ENCODE measurements at regions not wholly inside any gene's neighbourhood (a gene's known extent, or its start where the extent isn't known, plus 50 kb on each side); places are given as distances from the start of the nearest gene placed in this dataset.

DNA sequence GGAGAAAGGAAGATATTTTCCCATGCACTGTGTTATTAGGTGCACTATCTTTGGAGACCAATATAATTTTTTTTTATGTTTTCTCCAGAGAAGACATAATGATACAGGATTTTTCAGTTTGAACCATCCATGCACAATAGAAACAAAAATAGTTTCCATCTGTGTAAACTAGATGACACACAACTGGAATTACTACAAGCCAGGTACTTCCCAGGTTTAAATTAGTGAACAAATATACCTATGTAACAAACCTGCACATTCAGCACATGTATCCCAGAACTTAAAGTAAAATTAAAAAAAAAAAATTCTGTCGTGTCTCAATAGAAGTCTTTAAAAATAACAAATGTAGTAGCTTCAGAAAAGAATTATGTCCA, 1616.8 kb upstream of the ACVR2A start:
- Histone ChIP-seq H3K14ac (ENCODE audit: low read length in 2 of 2) (no peak overlapping the region), H3K9me3 (ENCODE audit: control insufficient read depth, low read length) (no peaks in the 10 kb centered on the region), H3K79me1 (replicated peaks; ENCODE audit: low read length, poor library complexity, severe bottlenecking) (no peaks in the 10 kb centered on the region), H4K91ac (ENCODE audit: low read length) (no peak overlapping the region), H3K18ac (ENCODE audit: low read depth in 1 of 2, low read length in 2 of 2) (no peak overlapping the region), H3K4ac (ENCODE audit: low read depth in 1 of 2, low read length in 2 of 2) (no peak overlapping the region), H3K23ac (ENCODE audit: low read length in 2 of 2) (no peak overlapping the region), H4K8ac (ENCODE audit: low read length) (no peak overlapping the region), H3K27ac (ENCODE audit: low read length, poor library complexity, severe bottlenecking) (no peak overlapping the region), H3K4me2 (ENCODE audit: low read length, poor library complexity, severe bottlenecking) (no peak overlapping the region), H3K4me1 (ENCODE audit: control insufficient read depth, insufficient read depth, low read depth, low read length) (no peaks in the 10 kb centered on the region), H2AFZ (ENCODE audit: low read depth, low read length) (no peak overlapping the region), H2BK5ac (ENCODE audit: low read depth, low read length, poor library complexity, severe bottlenecking) (no peak overlapping the region), H2AK5ac (ENCODE audit: low read length, severe bottlenecking) (no peak overlapping the region), H3K36me3 (ENCODE audit: control insufficient read depth in 1 of 2, insufficient read depth in 2 of 2, low read depth in 1 of 2, low read length in 2 of 2) (no peaks in the 10 kb centered on the region), H3K4me3 (ENCODE audit: insufficient read depth in 1 of 2, low read depth in 1 of 2, low read length in 2 of 2) (no peak overlapping the region), H2BK15ac (ENCODE audit: low read depth, poor library complexity, severe bottlenecking) (no peak overlapping the region), H3K9ac (ENCODE audit: low read length) (no peak overlapping the region), H2BK12ac (ENCODE audit: low read length in 2 of 2) (no peak overlapping the region), H2BK120ac (ENCODE audit: low read depth, low read length) (no peak overlapping the region), H3K27me3 (ENCODE audit: control insufficient read depth in 1 of 2, insufficient read depth in 1 of 2, low read length in 2 of 2) (no peaks in the 10 kb centered on the region)
- no peak for DNase-seq
- no CpG with 5 or more reads among the region's 1 CpG for WGBS

DNA sequence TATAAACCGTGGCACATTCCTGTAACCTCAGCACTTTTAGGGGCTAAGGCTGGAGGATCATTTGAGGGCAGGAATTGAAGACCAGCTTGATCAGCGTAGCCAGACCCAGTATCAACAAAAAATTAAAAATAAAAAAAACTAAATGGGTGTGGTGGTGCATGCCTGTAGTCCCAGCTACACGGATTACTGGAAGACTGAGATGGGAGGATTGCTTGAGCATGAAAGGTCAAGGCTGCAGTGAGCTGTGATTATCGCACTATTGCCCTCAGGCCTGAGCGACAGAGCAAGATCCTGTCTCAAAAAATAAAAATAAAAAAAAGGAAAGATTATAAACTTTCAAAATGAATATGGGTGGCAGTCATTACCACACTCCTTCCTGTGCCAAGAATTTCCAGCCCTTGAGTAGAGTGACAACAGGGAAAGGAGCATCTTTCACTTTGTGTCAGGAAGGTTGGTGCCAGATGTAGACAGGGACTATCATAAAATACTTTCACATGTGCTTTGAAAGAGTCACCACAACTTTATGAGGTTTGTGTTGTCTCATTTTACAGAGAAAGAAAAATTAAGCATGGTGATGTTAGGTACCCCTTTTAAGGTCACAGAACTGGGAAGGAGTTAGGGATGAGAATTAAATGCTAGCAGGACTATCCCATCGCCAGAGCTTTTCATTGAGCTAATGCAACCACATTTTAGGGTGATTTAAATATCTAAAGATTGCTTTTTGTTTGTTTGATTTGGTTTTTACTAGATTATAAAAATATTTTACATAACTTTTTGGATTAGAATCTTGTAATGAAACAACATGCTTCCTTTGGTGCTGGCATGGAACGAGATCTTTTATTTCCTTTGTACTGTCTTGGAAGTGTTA, 1617.4 kb upstream of the ACVR2A start:
- Histone ChIP-seq H2BK5ac (ENCODE audit: low read depth, low read length, poor library complexity, severe bottlenecking) (no peak overlapping the region), H3K4me2 (ENCODE audit: low read length, poor library complexity, severe bottlenecking) (no peak overlapping the region), H3K14ac (ENCODE audit: low read length in 2 of 2) (no peak overlapping the region), H3K4me1 (ENCODE audit: control insufficient read depth, insufficient read depth, low read depth, low read length) (no peaks in the 10 kb centered on the region), H3K18ac (ENCODE audit: low read depth in 1 of 2, low read length in 2 of 2) (no peak overlapping the region), H2BK15ac (ENCODE audit: low read depth, poor library complexity, severe bottlenecking) (no peak overlapping the region), H3K4me3 (ENCODE audit: insufficient read depth in 1 of 2, low read depth in 1 of 2, low read length in 2 of 2) (no peak overlapping the region), H3K27me3 (ENCODE audit: control insufficient read depth in 1 of 2, insufficient read depth in 1 of 2, low read length in 2 of 2) (no peaks in the 10 kb centered on the region), H4K8ac (ENCODE audit: low read length) (no peak overlapping the region), H3K4ac (ENCODE audit: low read depth in 1 of 2, low read length in 2 of 2) (no peak overlapping the region), H4K91ac (ENCODE audit: low read length) (no peak overlapping the region), H3K27ac (ENCODE audit: low read length, poor library complexity, severe bottlenecking) (no peak overlapping the region), H3K36me3 (ENCODE audit: control insufficient read depth in 1 of 2, insufficient read depth in 2 of 2, low read depth in 1 of 2, low read length in 2 of 2) (no peaks in the 10 kb centered on the region), H3K23ac (ENCODE audit: low read length in 2 of 2) (no peak overlapping the region), H2BK120ac (ENCODE audit: low read depth, low read length) (no peak overlapping the region), H2BK12ac (ENCODE audit: low read length in 2 of 2) (no peak overlapping the region), H2AK5ac (ENCODE audit: low read length, severe bottlenecking) (no peak overlapping the region), H3K9ac (ENCODE audit: low read length) (no peak overlapping the region), H3K9me3 (ENCODE audit: control insufficient read depth, low read length) (no peaks in the 10 kb centered on the region), H2AFZ (ENCODE audit: low read depth, low read length) (no peak overlapping the region), H3K79me1 (replicated peaks; ENCODE audit: low read length, poor library complexity, severe bottlenecking) (no peaks in the 10 kb centered on the region)
- WGBS, result 97% methylated on average over 5 of the region's 7 CpGs
- DNase-seq, result no peak

DNA sequence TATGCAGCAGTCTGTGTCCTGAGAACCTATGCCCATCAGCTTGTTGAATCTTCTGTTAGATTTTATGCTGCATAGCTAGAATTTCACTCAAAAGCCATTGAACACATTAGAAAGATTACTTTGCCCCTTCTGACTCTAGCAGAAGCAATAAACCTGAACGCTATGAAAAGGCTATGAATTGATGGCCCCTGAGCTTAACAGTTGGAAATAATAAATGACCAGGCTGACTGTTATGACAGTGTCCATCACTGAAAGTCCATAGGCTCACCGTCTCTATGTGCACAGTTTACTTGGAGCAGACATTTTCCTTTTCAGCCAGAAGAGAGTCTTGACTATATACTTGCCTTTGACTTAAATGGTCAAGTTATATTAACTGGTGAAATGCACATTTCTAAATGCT, 1618.8 kb upstream of the ACVR2A start:
- Histone ChIP-seq H3K4me3 (ENCODE audit: insufficient read depth in 1 of 2, low read depth in 1 of 2, low read length in 2 of 2) (no peak overlapping the region), H3K9me3 (ENCODE audit: control insufficient read depth, low read length) (no peaks in the 10 kb centered on the region), H3K36me3 (ENCODE audit: control insufficient read depth in 1 of 2, insufficient read depth in 2 of 2, low read depth in 1 of 2, low read length in 2 of 2) (no peaks in the 10 kb centered on the region), H3K4me2 (ENCODE audit: low read length, poor library complexity, severe bottlenecking) (no peak overlapping the region), H2BK120ac (ENCODE audit: low read depth, low read length) (no peak overlapping the region), H2AK5ac (ENCODE audit: low read length, severe bottlenecking) (no peak overlapping the region), H3K14ac (ENCODE audit: low read length in 2 of 2) (no peak overlapping the region), H4K91ac (ENCODE audit: low read length) (no peak overlapping the region), H3K18ac (ENCODE audit: low read depth in 1 of 2, low read length in 2 of 2) (no peak overlapping the region), H3K9ac (ENCODE audit: low read length) (no peak overlapping the region), H2BK15ac (ENCODE audit: low read depth, poor library complexity, severe bottlenecking) (no peak overlapping the region), H2AFZ (ENCODE audit: low read depth, low read length) (no peak overlapping the region), H3K27me3 (ENCODE audit: control insufficient read depth in 1 of 2, insufficient read depth in 1 of 2, low read length in 2 of 2) (no peaks in the 10 kb centered on the region), H4K8ac (ENCODE audit: low read length) (no peak overlapping the region), H3K79me1 (replicated peaks; ENCODE audit: low read length, poor library complexity, severe bottlenecking) (no peaks in the 10 kb centered on the region), H3K23ac (ENCODE audit: low read length in 2 of 2) (no peak overlapping the region), H3K4me1 (ENCODE audit: control insufficient read depth, insufficient read depth, low read depth, low read length) (no peaks in the 10 kb centered on the region), H3K27ac (ENCODE audit: low read length, poor library complexity, severe bottlenecking) (no peak overlapping the region), H2BK12ac (ENCODE audit: low read length in 2 of 2) (no peak overlapping the region), H2BK5ac (ENCODE audit: low read depth, low read length, poor library complexity, severe bottlenecking) (no peak overlapping the region), H3K4ac (ENCODE audit: low read depth in 1 of 2, low read length in 2 of 2) (no peak overlapping the region)
- 88% methylated on average over 2 of the region's 2 CpGs for WGBS
- no peak for DNase-seq

DNA sequence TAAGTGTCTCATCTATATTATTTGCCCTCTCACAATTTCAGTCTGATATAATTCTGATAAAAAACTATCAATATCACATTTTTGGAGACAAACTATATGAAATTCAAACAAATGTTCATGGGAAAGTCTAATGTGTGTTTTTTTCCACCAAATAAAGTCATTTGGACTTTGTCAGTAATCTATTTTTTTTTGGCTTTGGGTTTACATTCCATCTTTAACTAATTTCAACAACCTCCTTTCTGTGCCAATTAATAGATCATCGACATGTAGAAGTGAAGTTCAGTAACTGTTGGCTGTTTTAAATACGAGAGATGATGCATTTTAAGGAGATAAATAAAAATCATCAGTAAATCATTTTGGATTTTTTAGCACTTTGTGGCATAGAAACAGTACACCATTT, 1623.0 kb upstream of the ACVR2A start:
- Histone ChIP-seq H3K23ac (ENCODE audit: low read length in 2 of 2) (no peak overlapping the region), H2BK5ac (ENCODE audit: low read depth, low read length, poor library complexity, severe bottlenecking) (no peak overlapping the region), H2BK15ac (ENCODE audit: low read depth, poor library complexity, severe bottlenecking) (no peak overlapping the region), H3K9ac (ENCODE audit: low read length) (no peak overlapping the region), H3K9me3 (ENCODE audit: control insufficient read depth, low read length) (no peaks in the 10 kb centered on the region), H3K4me3 (ENCODE audit: insufficient read depth in 1 of 2, low read depth in 1 of 2, low read length in 2 of 2) (no peak overlapping the region), H3K4me1 (ENCODE audit: control insufficient read depth, insufficient read depth, low read depth, low read length) (no peaks in the 10 kb centered on the region), H2BK120ac (ENCODE audit: low read depth, low read length) (no peak overlapping the region), H3K27ac (ENCODE audit: low read length, poor library complexity, severe bottlenecking) (no peak overlapping the region), H3K4me2 (ENCODE audit: low read length, poor library complexity, severe bottlenecking) (no peak overlapping the region), H3K79me1 (replicated peaks; ENCODE audit: low read length, poor library complexity, severe bottlenecking) (no peaks in the 10 kb centered on the region), H2AFZ (ENCODE audit: low read depth, low read length) (no peak overlapping the region), H3K36me3 (ENCODE audit: control insufficient read depth in 1 of 2, insufficient read depth in 2 of 2, low read depth in 1 of 2, low read length in 2 of 2) (no peaks in the 10 kb centered on the region), H3K4ac (ENCODE audit: low read depth in 1 of 2, low read length in 2 of 2) (no peak overlapping the region), H4K8ac (ENCODE audit: low read length) (no peak overlapping the region), H3K27me3 (ENCODE audit: control insufficient read depth in 1 of 2, insufficient read depth in 1 of 2, low read length in 2 of 2) (no peaks in the 10 kb centered on the region), H4K91ac (ENCODE audit: low read length) (no peak overlapping the region), H2AK5ac (ENCODE audit: low read length, severe bottlenecking) (no peak overlapping the region), H3K18ac (ENCODE audit: low read depth in 1 of 2, low read length in 2 of 2) (no peak overlapping the region), H2BK12ac (ENCODE audit: low read length in 2 of 2) (no peak overlapping the region), H3K14ac (ENCODE audit: low read length in 2 of 2) (no peak overlapping the region)
- no CpG with 5 or more reads among the region's 2 CpGs for WGBS
- DNase-seq, result no peak
